ENCODE measurements at regions not wholly inside any gene's neighbourhood (a gene's known extent, or its start where the extent isn't known, plus 50 kb on each side); places are given as distances from the start of the nearest gene placed in this dataset.

- Mint-ChIP-seq H3K4me3 (no peak overlapping the region), H3K4me1 (no peaks in the 10 kb centered on the region), H3K9me3 (peaks cover 5 to 23% (median 11%) of the 10 kb centered on the region in 7 donors), H3K36me3 (no peaks in the 10 kb centered on the region), H3K27ac (no peak overlapping the region), H3K27me3 (ENCODE audit: low read depth in 3 of 3) (peaks cover 0 to 2% (median 0%) of the 10 kb centered on the region in 3 donors)
- WGBS (ENCODE audit: insufficient coverage): no CpG with 5 or more reads among the region's 2 CpGs
- Histone ChIP-seq H3K9ac (ENCODE audit: insufficient read depth, low read length, poor library complexity, severe bottlenecking) (no peak overlapping the region), H3K4me3 (replicated peaks in 1 of 3; ENCODE audit: low read depth in 2 of 3, low read length in 3 of 3) (no peak overlapping the region), H3K27me3 (ENCODE audit: control insufficient read depth in 2 of 2, insufficient read depth in 2 of 2, low read length in 2 of 2) (no peaks in the 10 kb centered on the region), H3K79me2 (ENCODE audit: insufficient read depth, low read length) (no peaks in the 10 kb centered on the region), H2AFZ (ENCODE audit: insufficient read depth, low read depth, low read length, poor library complexity, severe bottlenecking) (no peak overlapping the region), H4K20me1 (ENCODE audit: insufficient read depth, low read length) (no peaks in the 10 kb centered on the region), H3K4me1 (ENCODE audit: control insufficient read depth in 1 of 2, insufficient read depth in 2 of 2, low read length in 2 of 2) (no peaks in the 10 kb centered on the region), H3K36me3 (replicated peaks in 1 of 2; ENCODE audit: control insufficient read depth in 1 of 2, insufficient read depth in 2 of 2, low read length in 2 of 2) (no peaks in the 10 kb centered on the region), H3K9me3 (replicated peaks in 1 of 2; ENCODE audit: control insufficient read depth in 1 of 2, insufficient read depth in 1 of 2, low read length in 2 of 2) (peaks cover 0 to 4% of the 10 kb centered on the region in 2 donors), H3K4me2 (replicated peaks; ENCODE audit: extremely low read depth, low read length, poor library complexity, severe bottlenecking) (no peak overlapping the region), H3K27ac (ENCODE audit: low read depth in 1 of 2, low read length in 2 of 2) (no peak overlapping the region)
- DNase-seq: no peak
- TF ChIP-seq, protein P1, sequence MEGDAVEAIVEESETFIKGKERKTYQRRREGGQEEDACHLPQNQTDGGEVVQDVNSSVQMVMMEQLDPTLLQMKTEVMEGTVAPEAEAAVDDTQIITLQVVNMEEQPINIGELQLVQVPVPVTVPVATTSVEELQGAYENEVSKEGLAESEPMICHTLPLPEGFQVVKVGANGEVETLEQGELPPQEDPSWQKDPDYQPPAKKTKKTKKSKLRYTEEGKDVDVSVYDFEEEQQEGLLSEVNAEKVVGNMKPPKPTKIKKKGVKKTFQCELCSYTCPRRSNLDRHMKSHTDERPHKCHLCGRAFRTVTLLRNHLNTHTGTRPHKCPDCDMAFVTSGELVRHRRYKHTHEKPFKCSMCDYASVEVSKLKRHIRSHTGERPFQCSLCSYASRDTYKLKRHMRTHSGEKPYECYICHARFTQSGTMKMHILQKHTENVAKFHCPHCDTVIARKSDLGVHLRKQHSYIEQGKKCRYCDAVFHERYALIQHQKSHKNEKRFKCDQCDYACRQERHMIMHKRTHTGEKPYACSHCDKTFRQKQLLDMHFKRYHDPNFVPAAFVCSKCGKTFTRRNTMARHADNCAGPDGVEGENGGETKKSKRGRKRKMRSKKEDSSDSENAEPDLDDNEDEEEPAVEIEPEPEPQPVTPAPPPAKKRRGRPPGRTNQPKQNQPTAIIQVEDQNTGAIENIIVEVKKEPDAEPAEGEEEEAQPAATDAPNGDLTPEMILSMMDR (IDR thresholded peaks at IDR 0.05): no peak
- intact Hi-C loops (cut with micrococcal nuclease): no loop called here
Observed at GRCh38 chr13:40080676-40081075, 425.2 kb downstream of the COG6 start.

DNA sequence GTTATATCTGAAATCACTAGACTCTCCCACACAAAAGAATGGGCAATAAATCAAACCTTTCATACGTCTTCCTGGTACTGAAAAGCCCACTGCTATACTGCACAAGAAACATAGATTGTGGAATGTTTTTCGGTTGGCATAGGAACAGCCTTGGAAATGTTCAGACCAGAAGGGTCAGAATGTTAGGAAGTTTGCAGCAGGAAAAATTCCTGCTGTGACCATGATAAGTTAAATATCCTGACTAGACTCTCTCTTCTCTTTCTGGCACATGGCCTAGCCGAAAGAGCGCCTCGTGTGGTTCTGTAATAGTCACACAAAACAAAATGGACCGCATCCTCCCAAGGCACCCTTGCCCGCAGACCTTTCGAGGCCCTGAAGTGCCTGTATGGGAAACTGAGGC is 427.2 kb downstream of the COG6 start:
- Mint-ChIP-seq H3K4me3 (no peak overlapping the region), H3K36me3 (no peaks in the 10 kb centered on the region), H3K4me1 (no peaks in the 10 kb centered on the region), H3K27me3 (ENCODE audit: low read depth in 3 of 3) (peaks cover 0 to 2% (median 0%) of the 10 kb centered on the region in 3 donors), H3K9me3 (peaks cover 2 to 13% (median 4%) of the 10 kb centered on the region in 7 donors), H3K27ac (no peak overlapping the region)
- no peak overlapping the region for H3K9ac ChIP-seq (ENCODE audit: insufficient read depth, low read length, poor library complexity, severe bottlenecking)
- no peaks in the 10 kb centered on the region for H3K36me3 ChIP-seq (replicated peaks in 1 of 2; ENCODE audit: control insufficient read depth in 1 of 2, insufficient read depth in 2 of 2, low read length in 2 of 2)
- H3K9me3 ChIP-seq (replicated peaks in 1 of 2; ENCODE audit: control insufficient read depth in 1 of 2, insufficient read depth in 1 of 2, low read length in 2 of 2): peaks cover 0 to 1% of the 10 kb centered on the region in 2 donors
- no peak overlapping the region for H3K4me2 ChIP-seq (replicated peaks; ENCODE audit: extremely low read depth, low read length, poor library complexity, severe bottlenecking)
- no peak overlapping the region for H3K4me3 ChIP-seq (replicated peaks in 1 of 3; ENCODE audit: low read depth in 2 of 3, low read length in 3 of 3)
- H3K4me1 ChIP-seq (ENCODE audit: control insufficient read depth in 1 of 2, insufficient read depth in 2 of 2, low read length in 2 of 2): no peaks in the 10 kb centered on the region
- intact Hi-C loops (cut with micrococcal nuclease): no loop called here
- H4K20me1 ChIP-seq (ENCODE audit: insufficient read depth, low read length): no peaks in the 10 kb centered on the region
- 81% methylated on average over 6 of the region's 8 CpGs for WGBS (ENCODE audit: insufficient coverage)
- H3K27me3 ChIP-seq (ENCODE audit: control insufficient read depth in 2 of 2, insufficient read depth in 2 of 2, low read length in 2 of 2): no peaks in the 10 kb centered on the region
- H3K27ac ChIP-seq (ENCODE audit: low read depth in 1 of 2, low read length in 2 of 2): no peak overlapping the region
- TF ChIP-seq, protein P1 (IDR thresholded peaks at IDR 0.05): no peak
- H2AFZ ChIP-seq (ENCODE audit: insufficient read depth, low read depth, low read length, poor library complexity, severe bottlenecking): no peak overlapping the region
- H3K79me2 ChIP-seq (ENCODE audit: insufficient read depth, low read length): no peaks in the 10 kb centered on the region
- DNase-seq: no peak
